ENCODE measurements at regions not wholly inside any gene's neighbourhood (a gene's known extent, or its start where the extent isn't known, plus 50 kb on each side); places are given as distances from the start of the nearest gene placed in this dataset.

DNA sequence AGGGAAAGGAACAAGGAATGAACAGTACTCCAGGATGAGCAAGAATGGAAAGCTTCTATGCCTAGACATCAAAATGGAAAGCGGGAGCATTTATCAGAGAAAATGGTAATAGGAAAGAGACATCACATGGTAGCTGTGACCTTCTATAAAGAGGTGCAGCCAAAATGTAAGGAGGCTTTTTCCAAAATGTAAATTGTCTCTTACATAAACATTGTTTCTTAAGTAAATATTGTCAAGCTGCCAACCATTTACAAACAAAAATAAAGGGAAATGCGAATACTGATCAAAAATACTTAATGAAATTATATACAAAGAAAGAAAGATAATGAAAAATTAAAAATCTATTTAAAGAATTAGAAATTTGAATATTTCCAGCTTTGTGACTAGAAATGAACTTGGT, 55.0 kb upstream of the RASGEF1B start:
- DNase-seq (ENCODE audit: low spot score) (no peak), ATAC-seq (no peak)

GRCh38 chr4:81523672-81524327, 52.1 kb upstream of the RASGEF1B start:
- no peak for DNase-seq (ENCODE audit: low spot score)
- no peak for ATAC-seq

GRCh38 chr4:81522711-81523110, 51.0 kb upstream of the RASGEF1B start:
- no peak for DNase-seq (ENCODE audit: low spot score)
- no peak for ATAC-seq

DNA sequence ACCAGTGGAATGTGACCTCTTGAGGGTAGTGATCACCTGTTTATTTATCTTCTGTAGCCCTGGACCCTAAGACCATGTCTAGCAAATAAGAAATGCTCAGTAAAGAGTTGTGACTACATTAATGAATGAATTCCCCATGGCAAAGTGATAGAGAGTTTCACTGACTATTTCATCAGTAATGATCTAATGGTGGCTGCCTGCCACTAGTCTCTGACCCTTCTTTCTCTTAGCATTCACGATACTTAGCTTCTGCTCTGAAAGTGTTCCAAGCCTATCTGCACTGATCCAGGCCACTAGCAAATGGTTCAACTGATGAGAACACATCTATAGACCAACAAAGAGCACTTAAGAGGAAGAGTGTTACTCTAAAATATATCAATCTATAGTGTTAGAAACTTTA, 50.0 kb upstream of the RASGEF1B start:
- DNase-seq (ENCODE audit: low spot score) (no peak), ATAC-seq (peak; percentile 55)

All from left lobe of liver (tissue), 2 donors.